WTC11 (cell line): ENCODE measurements at regions not wholly inside any gene's neighbourhood (a gene's known extent, or its start where the extent isn't known, plus 50 kb on each side); places are given as distances from the start of the nearest gene placed in this dataset.

Source experiments
- CBFB ChIP-seq: sonication (generic); formaldehyde crosslinking; IDR thresholded peaks from 2 replicates; pipeline ENCODE4 v1.8.1; 2022; ENCODE audit warnings: mild to moderate bottlenecking, low read depth, missing genetic modification reagents
- CTCF ChIP-seq: fragments of 200-600 bp; IDR thresholded peaks from 2 replicates; pipeline ENCODE4 v1.8.0; 2022; ENCODE audit warnings: antibody characterized with exemption
- ESRRA ChIP-seq: sonication (generic); formaldehyde crosslinking; IDR thresholded peaks from 2 replicates; pipeline ENCODE4 v1.8.1; 2022; ENCODE audit warnings: mild to moderate bottlenecking, missing genetic modification reagents, borderline replicate concordance
- FOXP4 ChIP-seq: sonication (generic); formaldehyde crosslinking; IDR thresholded peaks from 2 replicates; pipeline ENCODE4 v1.8.0; 2022; ENCODE audit warnings: mild to moderate bottlenecking, missing genetic modification reagents
- MAX ChIP-seq: sonication (generic); formaldehyde crosslinking; IDR thresholded peaks from 2 replicates; pipeline ENCODE4 v1.8.0; 2022; ENCODE audit warnings: mild to moderate bottlenecking, missing genetic modification reagents
- MXD4 ChIP-seq: fragments of 250-450 bp; sonication (Bioruptor Pico); IDR thresholded peaks from 2 replicates; pipeline ENCODE4 v1.8.0; 2021; ENCODE audit warnings: mild to moderate bottlenecking, moderate library complexity, borderline replicate concordance
- NFE2L1 ChIP-seq: sonication (generic); formaldehyde crosslinking; IDR thresholded peaks from 2 replicates; pipeline ENCODE4 v1.8.1; 2023; ENCODE audit warnings: missing genetic modification reagents
- OVOL2 ChIP-seq: fragments of 250-450 bp; sonication (Bioruptor Pico); IDR thresholded peaks from 2 replicates; pipeline ENCODE4 v1.9.0; 2021; ENCODE audit warnings: mild to moderate bottlenecking, borderline replicate concordance
- TEAD1 ChIP-seq: sonication (generic); formaldehyde crosslinking; IDR thresholded peaks from 2 replicates; pipeline ENCODE4 v1.8.0; 2022; ENCODE audit warnings: mild to moderate bottlenecking, missing genetic modification reagents
- USF1 ChIP-seq: sonication (generic); formaldehyde crosslinking; IDR thresholded peaks from 2 replicates; pipeline ENCODE4 v1.8.0; 2022; ENCODE audit warnings: mild to moderate bottlenecking, missing genetic modification reagents
- USF2 ChIP-seq: sonication (generic); formaldehyde crosslinking; IDR thresholded peaks from 2 replicates; pipeline ENCODE4 v1.8.1; 2023; ENCODE audit warnings: mild to moderate bottlenecking, missing genetic modification reagents, moderate library complexity
- TF ChIP-seq, protein P1 (sequence below): sonication (generic); formaldehyde crosslinking; conservative IDR thresholded peaks from 2 replicates; pipeline ENCODE4 v1.8.1; 2022; ENCODE audit warnings: mild to moderate bottlenecking, missing genetic modification reagents
- TF ChIP-seq, protein P2 (sequence below): sonication (generic); formaldehyde crosslinking; IDR thresholded peaks from 2 replicates; pipeline ENCODE4 v1.8.1; 2023; ENCODE audit warnings: mild to moderate bottlenecking, missing genetic modification reagents
- TF ChIP-seq, protein P3 (sequence below): sonication (generic); formaldehyde crosslinking; IDR thresholded peaks from 2 replicates; pipeline ENCODE4 v1.8.0; 2023; ENCODE audit warnings: missing genetic modification reagents

DNA sequence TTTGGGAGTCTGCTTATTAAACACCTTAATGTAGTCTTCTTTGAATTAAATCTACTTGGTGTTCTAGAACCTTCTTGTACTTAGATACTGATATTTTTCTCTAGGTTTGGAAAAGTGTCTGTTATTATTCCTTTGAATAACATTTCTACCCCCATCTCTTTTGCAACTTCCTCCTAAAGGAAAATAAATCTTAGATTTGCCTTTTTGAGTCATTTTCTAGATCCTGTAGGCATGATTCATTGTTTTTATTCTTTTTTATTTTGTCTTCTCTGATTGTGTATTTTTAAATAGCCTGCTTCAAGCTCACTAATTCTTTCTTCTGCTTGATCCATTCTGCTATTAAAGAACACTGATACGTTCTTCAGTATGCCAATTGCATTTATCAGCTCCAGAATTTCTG is 155.9 kb upstream of the NEGR1 start:
- no peak for TF ChIP-seq CTCF
- no peak for TF ChIP-seq MAX
- no peak for TF ChIP-seq USF1 (CRISPR knock-in tag)
- TF ChIP-seq MXD4: no peak
- TF ChIP-seq TEAD1 (CRISPR knock-in tag): no peak
- no peak for TF ChIP-seq FOXP4 (CRISPR knock-in tag)
- TF ChIP-seq CBFB: no peak
- TF ChIP-seq, protein P1, sequence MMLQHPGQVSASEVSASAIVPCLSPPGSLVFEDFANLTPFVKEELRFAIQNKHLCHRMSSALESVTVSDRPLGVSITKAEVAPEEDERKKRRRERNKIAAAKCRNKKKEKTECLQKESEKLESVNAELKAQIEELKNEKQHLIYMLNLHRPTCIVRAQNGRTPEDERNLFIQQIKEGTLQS (CRISPR knock-in tag): no peak
- no peak for TF ChIP-seq USF2
- no peak for TF ChIP-seq ESRRA (CRISPR knock-in tag)
- TF ChIP-seq, protein P2, sequence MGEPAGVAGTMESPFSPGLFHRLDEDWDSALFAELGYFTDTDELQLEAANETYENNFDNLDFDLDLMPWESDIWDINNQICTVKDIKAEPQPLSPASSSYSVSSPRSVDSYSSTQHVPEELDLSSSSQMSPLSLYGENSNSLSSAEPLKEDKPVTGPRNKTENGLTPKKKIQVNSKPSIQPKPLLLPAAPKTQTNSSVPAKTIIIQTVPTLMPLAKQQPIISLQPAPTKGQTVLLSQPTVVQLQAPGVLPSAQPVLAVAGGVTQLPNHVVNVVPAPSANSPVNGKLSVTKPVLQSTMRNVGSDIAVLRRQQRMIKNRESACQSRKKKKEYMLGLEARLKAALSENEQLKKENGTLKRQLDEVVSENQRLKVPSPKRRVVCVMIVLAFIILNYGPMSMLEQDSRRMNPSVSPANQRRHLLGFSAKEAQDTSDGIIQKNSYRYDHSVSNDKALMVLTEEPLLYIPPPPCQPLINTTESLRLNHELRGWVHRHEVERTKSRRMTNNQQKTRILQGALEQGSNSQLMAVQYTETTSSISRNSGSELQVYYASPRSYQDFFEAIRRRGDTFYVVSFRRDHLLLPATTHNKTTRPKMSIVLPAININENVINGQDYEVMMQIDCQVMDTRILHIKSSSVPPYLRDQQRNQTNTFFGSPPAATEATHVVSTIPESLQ (CRISPR knock-in tag): no peak
- TF ChIP-seq NFE2L1 (CRISPR knock-in tag): no peak
- TF ChIP-seq, protein P3, sequence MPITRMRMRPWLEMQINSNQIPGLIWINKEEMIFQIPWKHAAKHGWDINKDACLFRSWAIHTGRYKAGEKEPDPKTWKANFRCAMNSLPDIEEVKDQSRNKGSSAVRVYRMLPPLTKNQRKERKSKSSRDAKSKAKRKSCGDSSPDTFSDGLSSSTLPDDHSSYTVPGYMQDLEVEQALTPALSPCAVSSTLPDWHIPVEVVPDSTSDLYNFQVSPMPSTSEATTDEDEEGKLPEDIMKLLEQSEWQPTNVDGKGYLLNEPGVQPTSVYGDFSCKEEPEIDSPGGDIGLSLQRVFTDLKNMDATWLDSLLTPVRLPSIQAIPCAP: no peak
- TF ChIP-seq OVOL2 (CRISPR knock-in tag): no peak
